ENCODE measurements at regions not wholly inside any gene's neighbourhood (a gene's known extent, or its start where the extent isn't known, plus 50 kb on each side); places are given as distances from the start of the nearest gene placed in this dataset.

- Histone ChIP-seq H3K4me3 (ENCODE audit: extremely low read depth in 1 of 4, insufficient read depth in 2 of 4, low read depth in 3 of 4, low read length in 4 of 4) (no peak overlapping the region), H2BK15ac (ENCODE audit: low read length) (no peak overlapping the region), H2AFZ (ENCODE audit: low read length) (no peak overlapping the region), H2BK20ac (ENCODE audit: low read length) (no peak overlapping the region), H3K79me2 (ENCODE audit: control insufficient read depth in 1 of 2, insufficient read depth in 2 of 2, low read length in 2 of 2) (no peaks in the 10 kb centered on the region), H3K4me1 (replicated peaks in 1 of 4; ENCODE audit: control insufficient read depth in 3 of 4, insufficient read depth in 4 of 4, low read length in 3 of 4) (no peaks in the 10 kb centered on the region), H3K56ac (replicated peaks; ENCODE audit: insufficient read length, low read depth, low read length) (no peak overlapping the region), H4K91ac (replicated peaks; ENCODE audit: insufficient read length, low read length) (no peak overlapping the region), H2AK5ac (ENCODE audit: low read depth, low read length) (no peak overlapping the region), H3K4ac (replicated peaks; ENCODE audit: insufficient read length, low read depth, low read length) (no peak overlapping the region), H4K8ac (ENCODE audit: extremely low read depth, insufficient read depth, low read length) (no peak overlapping the region), H3K23me2 (ENCODE audit: low read depth, low read length) (no peaks in the 10 kb centered on the region), H3K4me2 (ENCODE audit: insufficient read depth in 1 of 2, low read depth in 2 of 2, low read length in 2 of 2) (no peak overlapping the region), H3K14ac (ENCODE audit: insufficient read length) (no peak overlapping the region), H3K23ac (ENCODE audit: insufficient read length) (no peak overlapping the region), H3K27ac (ENCODE audit: low read depth, low read length) (no peak overlapping the region), H4K20me1 (replicated peaks in 1 of 2; ENCODE audit: control insufficient read depth in 1 of 2, insufficient read depth in 2 of 2, low read length in 2 of 2) (no peaks in the 10 kb centered on the region), H3K18ac (ENCODE audit: extremely low read depth, low read length) (no peak overlapping the region), H3K9me3 (ENCODE audit: insufficient read depth in 2 of 2, low read depth in 1 of 2, low read length in 1 of 2) (no peaks in the 10 kb centered on the region; a peak in 1 of 4 replicates), H4K5ac (ENCODE audit: insufficient read length, low read depth, low read length) (no peak overlapping the region), H3K9ac (replicated peaks in 1 of 4; ENCODE audit: extremely low read depth in 1 of 4, low read depth in 3 of 4, low read length in 3 of 4) (no peak overlapping the region), H3K27me3 (replicated peaks in 1 of 4; ENCODE audit: control insufficient read depth in 3 of 4, extremely low read depth in 1 of 4, insufficient read depth in 3 of 4, low read length in 3 of 4) (no peaks in the 10 kb centered on the region), H2BK12ac (ENCODE audit: low read depth, low read length) (no peak overlapping the region), H2BK120ac (replicated peaks; ENCODE audit: low read depth, low read length) (no peak overlapping the region), H3K79me1 (ENCODE audit: low read depth, low read length) (no peaks in the 10 kb centered on the region), H3K36me3 (ENCODE audit: control insufficient read depth in 2 of 4, insufficient read depth in 4 of 4, low read length in 3 of 4) (no peaks in the 10 kb centered on the region), H2BK5ac (ENCODE audit: low read depth, low read length) (no peak overlapping the region)
- CTCF ChIA-PET (ENCODE audit: partially characterized antibody): interaction anchor here (1.0 to 1.8 kb wide), 2 partner anchors 15 to 19 kb away, joined by 3 to 4 read pairs; no protein-coding TSS in a partner anchor
- no peak for FAIRE-seq
- 77% methylated on average over 3 of the region's 3 CpGs; no CpG with 5 or more reads in 1 of the 2 experiments for WGBS, 2 experiments (ENCODE audit: extremely low coverage in 1 of 2, insufficient coverage in 1 of 2, insufficient read length in 1 of 2, insufficient replicate concordance in 2 of 2, low coverage in 1 of 2, low lambda C conversion rate in 2 of 2, missing lambda C conversion rate in 1 of 2)
- POLR2A ChIA-PET (ENCODE audit: partially characterized antibody): interaction anchor here (1.2 kb wide), 1 partner anchor 68 kb away, joined by 3 read pairs; no protein-coding TSS in a partner anchor
- DNase-seq (ENCODE audit: low read depth in 1 of 2, low spot score in 2 of 2): no peak
- TF ChIP-seq CBX5 (IDR thresholded peaks at IDR 0.05; ENCODE audit: low read depth, low read length): no peak
- TF ChIP-seq HDAC2 (IDR thresholded peaks at IDR 0.05; ENCODE audit: borderline replicate concordance in 1 of 2, low read depth in 2 of 2, low read length in 2 of 2): no peak
- no peak for TF ChIP-seq POLR2AphosphoS5 (IDR thresholded peaks at IDR 0.05; ENCODE audit: low read depth, low read length)
- TF ChIP-seq SAP30 (IDR thresholded peaks at IDR 0.05; ENCODE audit: insufficient read depth, insufficient replicate concordance, low read length): no peak
- TF ChIP-seq TBP (IDR thresholded peaks at IDR 0.05; ENCODE audit: low read depth, low read length): no peak
- no peak for TF ChIP-seq USF2 (IDR thresholded peaks at IDR 0.05; ENCODE audit: low read length)
Observed at GRCh38 chr4:187934766-187935165, 60.8 kb upstream of the ZFP42 start.

Measured in H1 (cell line).